HEK293 (cell line): ENCODE measurements at regions not wholly inside any gene's neighbourhood (a gene's known extent, or its start where the extent isn't known, plus 50 kb on each side); places are given as distances from the start of the nearest gene placed in this dataset.

Experiments used
- CTCF ChIA-PET: fragments of 350-600 bp; formaldehyde crosslinking; extraction: SDS; loops from one replicate; lab custom pipeline; 2021; ENCODE audit warnings: antibody characterized with exemption; lab: Yijun Ruan, JAX
- POLR2A ChIA-PET: fragments of 300-600 bp; formaldehyde crosslinking; extraction: SDS; loops from one replicate; lab custom pipeline; 2020; ENCODE audit warnings: antibody characterized with exemption, inconsistent platforms; lab: Yijun Ruan, JAX
- H3K27ac ChIP-seq: fragments of 200-500 bp; sonication (Bioruptor generic); 2 replicates; pipeline ENCODE4 v1.5.1; 2014; ENCODE audit warnings: low read depth, low read length, control low read depth, inconsistent platforms; ENCODE audit errors: extremely low read depth
- H3K36me3 ChIP-seq, 2 experiments: fragments of 200-500 bp in 1 of 2; sonication (Bioruptor generic) in 1 of 2; 1 replicate in 1 of 2; 2 replicates in 1 of 2; pipeline ENCODE4 v1.5.1; 2014 to 2017; ENCODE audit warnings: inconsistent platforms in 2 of 2, low read length in 2 of 2; ENCODE audit not compliant: control insufficient read depth in 2 of 2, insufficient read depth in 1 of 2
- H3K4me1 ChIP-seq: fragments of 200-500 bp; sonication (Bioruptor generic); 2 replicates; pipeline ENCODE4 v1.5.1; 2014; ENCODE audit warnings: mild to moderate bottlenecking, low read length, inconsistent platforms; ENCODE audit not compliant: control insufficient read depth, insufficient read depth
- H3K4me3 ChIP-seq: 2 replicates; pipeline ENCODE4 v1.5.1; 2011; ENCODE audit warnings: low read depth, mild to moderate bottlenecking, control low read depth, low read length, moderate library complexity
- H3K9me3 ChIP-seq: fragments of 200-500 bp; sonication (Bioruptor generic); 2 replicates; pipeline ENCODE4 v1.5.1; 2014; ENCODE audit warnings: low read depth, low read length, inconsistent platforms; ENCODE audit not compliant: control insufficient read depth, insufficient read depth
- BCL11A ChIP-seq: fragments of 450-650 bp; formaldehyde crosslinking; IDR thresholded peaks from 2 replicates; pipeline ENCODE4 v1.5.1; 2016; ENCODE audit warnings: low read depth, missing biosample characterization, missing genetic modification characterization
- PBX3 ChIP-seq: sonication (generic); formaldehyde crosslinking; IDR thresholded peaks from 2 replicates; pipeline ENCODE4 v1.8.1; 2022; ENCODE audit warnings: mild to moderate bottlenecking, moderate library complexity, missing genetic modification reagents
- REPIN1 ChIP-seq: fragments of 450-650 bp; formaldehyde crosslinking; IDR thresholded peaks from 2 replicates; pipeline ENCODE4 v1.5.1; 2017; ENCODE audit warnings: missing biosample characterization, missing genetic modification characterization, low read depth
- REST ChIP-seq: fragments of 450-650 bp; formaldehyde crosslinking; IDR thresholded peaks from 2 replicates; pipeline ENCODE4 v1.5.1; 2016; ENCODE audit warnings: missing biosample characterization, missing genetic modification characterization
- SCRT2 ChIP-seq: fragments of 450-650 bp; formaldehyde crosslinking; IDR thresholded peaks from 2 replicates; pipeline ENCODE4 v1.5.1; 2016; ENCODE audit warnings: missing biosample characterization, missing genetic modification characterization
- WT1 ChIP-seq: fragments of 450-650 bp; formaldehyde crosslinking; IDR thresholded peaks from 2 replicates; pipeline ENCODE4 v1.5.1; 2016; ENCODE audit warnings: missing biosample characterization, missing genetic modification characterization
- ZBTB6 ChIP-seq: fragments of 450-650 bp; formaldehyde crosslinking; IDR thresholded peaks from 2 replicates; pipeline ENCODE4 v1.5.1; 2017; ENCODE audit warnings: missing biosample characterization, missing genetic modification characterization
- ZNF202 ChIP-seq: fragments of 450-650 bp; formaldehyde crosslinking; IDR thresholded peaks from 2 replicates; pipeline ENCODE4 v1.5.1; 2016; ENCODE audit warnings: missing biosample characterization, missing genetic modification characterization, borderline replicate concordance
- ZNF223 ChIP-seq: fragments of 450-650 bp; formaldehyde crosslinking; IDR thresholded peaks from 2 replicates; pipeline ENCODE4 v1.5.1; 2016; ENCODE audit warnings: missing biosample characterization, missing genetic modification characterization
- ZNF274 ChIP-seq, 2 experiments: fragments of 200-500 bp in 1 of 2; fragments of 450-650 bp in 1 of 2; sonication (Bioruptor generic) in 1 of 2; formaldehyde crosslinking in 1 of 2; IDR thresholded peaks; 2 replicates each; pipeline versions ENCODE4 v1.5.1 to v1.6.1; 2014 to 2016; ENCODE audit warnings: borderline replicate concordance in 1 of 2, inconsistent platforms in 1 of 2, low read length in 1 of 2, missing biosample characterization in 1 of 2, missing genetic modification characterization in 1 of 2
- ZNF37A ChIP-seq: fragments of 450-650 bp; IDR thresholded peaks from 2 replicates; pipeline ENCODE4 v1.5.1; 2018; ENCODE audit warnings: missing biosample characterization, missing genetic modification characterization
- ZNF514 ChIP-seq: fragments of 450-650 bp; formaldehyde crosslinking; IDR thresholded peaks from 2 replicates; pipeline ENCODE4 v1.5.1; 2016; ENCODE audit warnings: missing biosample characterization, missing genetic modification characterization
- ZNF521 ChIP-seq: fragments of 450-650 bp; formaldehyde crosslinking; IDR thresholded peaks from 2 replicates; pipeline ENCODE4 v1.5.1; 2017; ENCODE audit warnings: missing biosample characterization, mild to moderate bottlenecking, missing genetic modification characterization
- ZNF654 ChIP-seq: fragments of 450-650 bp; formaldehyde crosslinking; IDR thresholded peaks from 2 replicates; pipeline ENCODE4 v1.5.1; 2016; ENCODE audit warnings: low read depth, missing biosample characterization, missing genetic modification characterization
- ZNF658 ChIP-seq: fragments of 450-650 bp; formaldehyde crosslinking; IDR thresholded peaks from 2 replicates; pipeline ENCODE4; 2016; ENCODE audit warnings: missing biosample characterization, missing genetic modification characterization
- ZNF837 ChIP-seq: fragments of 450-650 bp; formaldehyde crosslinking; IDR thresholded peaks from 2 replicates; pipeline ENCODE4 v1.5.1; 2016; ENCODE audit warnings: missing biosample characterization, missing genetic modification characterization
- ZSCAN5A ChIP-seq: fragments of 450-650 bp; formaldehyde crosslinking; IDR thresholded peaks from 2 replicates; pipeline ENCODE4 v1.5.1; 2016; ENCODE audit warnings: missing biosample characterization, missing genetic modification characterization

GRCh38 chr6:139779988-139780774 is 405.7 kb upstream of the CITED2 start:
- CTCF ChIA-PET = no interaction called here
- no peaks in the 10 kb centered on the region for H3K36me3 ChIP-seq
- TF ChIP-seq ZNF37A (tag by site-specific recombination) = no peak
- 0 out of 2 replicates have a peak, but pooled peaks have one; percentile 17 for TF ChIP-seq SCRT2 (tag by site-specific recombination)
- TF ChIP-seq ZNF521 = no peak
- TF ChIP-seq, all 188 proteins: peak for 1
- peaks cover 5% of the 10 kb centered on the region; the same call in 1 of the 2 replicates for H3K4me1 ChIP-seq
- H3K9me3 ChIP-seq = no peaks in the 10 kb centered on the region
- no peak overlapping the region for H3K27ac ChIP-seq
- POLR2A ChIA-PET = interaction anchor here (1.2 to 2.8 kb wide), 2 partner anchors 406 kb away, joined by 5 to 22 read pairs; partner anchors contain the start of gene CITED2
- H3K4me3 ChIP-seq = no peak overlapping the region

- CTCF ChIA-PET = no interaction called here
- POLR2A ChIA-PET = interaction anchor here (2.8 kb wide), 1 partner anchor 405 kb away, joined by 22 read pairs; the partner anchor contains the start of gene CITED2
- H3K9me3 ChIP-seq = no peaks in the 10 kb centered on the region
- H3K36me3 ChIP-seq = no peaks in the 10 kb centered on the region
- peaks cover 5% of the 10 kb centered on the region; the same call in 1 of the 2 replicates for H3K4me1 ChIP-seq
- no peak overlapping the region for H3K27ac ChIP-seq
- TF ChIP-seq ZNF274 (IDR thresholded peaks at IDR 0.05; ENCODE audit: low read length) (no peak), ZNF274 (tag by site-specific recombination; IDR thresholded peaks at IDR 0.05; ENCODE audit: borderline replicate concordance) (no peak), PBX3 (CRISPR knock-in tag) (no peak), ZNF837 (no peak), ZNF223 (tag by site-specific recombination) (no peak), ZBTB6 (tag by site-specific recombination) (no peak), ZNF514 (tag by site-specific recombination) (no peak), BCL11A (tag by site-specific recombination) (no peak), ZNF658 (tag by site-specific recombination) (no peak), ZNF654 (no peak), REPIN1 (no peak), ZNF202 (tag by site-specific recombination) (no peak), ZSCAN5A (tag by site-specific recombination) (no peak), WT1 (tag by site-specific recombination) (no peak), REST (no peak)
- H3K4me3 ChIP-seq = no peak overlapping the region
Observed at GRCh38 chr6:139778688-139779087, 404.2 kb upstream of the CITED2 start.
